GM15510 (cell line): ENCODE measurements at regions not wholly inside any gene's neighbourhood (a gene's known extent, or its start where the extent isn't known, plus 50 kb on each side); places are given as distances from the start of the nearest gene placed in this dataset.

Experiments used
- POLR2A ChIP-seq: IDR thresholded peaks from 3 replicates; pipeline ENCODE4 v1.6.1; 2011; ENCODE audit warnings: borderline replicate concordance; ENCODE audit not compliant: insufficient read length; ENCODE audit errors: extremely low read depth

DNA sequence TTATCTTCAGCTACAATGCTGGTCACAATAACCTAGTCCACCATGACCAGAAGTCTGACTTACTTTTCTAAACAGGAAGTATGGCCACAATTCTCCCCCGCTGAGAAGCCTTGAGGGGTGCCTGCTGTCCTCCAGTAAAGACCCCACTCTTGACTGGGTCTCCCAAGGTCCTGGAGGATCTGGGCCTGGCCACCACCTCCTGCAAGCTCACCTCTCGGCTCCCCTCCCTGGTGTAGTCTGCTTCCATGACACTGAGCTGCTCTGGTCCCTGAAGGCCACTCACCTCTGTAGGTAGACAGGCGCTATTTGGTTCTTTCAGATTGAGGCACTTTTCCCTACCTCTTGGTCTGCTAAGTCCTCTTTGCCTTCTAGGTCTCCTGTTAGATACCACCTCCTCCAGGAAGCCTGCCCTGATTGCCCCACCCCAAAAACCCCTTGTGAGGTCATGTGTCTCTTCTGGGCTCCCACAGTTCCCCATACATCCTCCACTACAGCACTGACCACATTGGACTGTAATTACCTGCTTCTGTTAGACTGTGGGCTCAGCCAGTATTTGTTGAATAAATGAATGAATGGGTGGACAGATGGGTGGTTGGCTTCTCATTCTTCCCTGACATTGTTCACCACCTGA lies 62.6 kb upstream of the IER5L start:
- no peak for TF ChIP-seq POLR2A

DNA sequence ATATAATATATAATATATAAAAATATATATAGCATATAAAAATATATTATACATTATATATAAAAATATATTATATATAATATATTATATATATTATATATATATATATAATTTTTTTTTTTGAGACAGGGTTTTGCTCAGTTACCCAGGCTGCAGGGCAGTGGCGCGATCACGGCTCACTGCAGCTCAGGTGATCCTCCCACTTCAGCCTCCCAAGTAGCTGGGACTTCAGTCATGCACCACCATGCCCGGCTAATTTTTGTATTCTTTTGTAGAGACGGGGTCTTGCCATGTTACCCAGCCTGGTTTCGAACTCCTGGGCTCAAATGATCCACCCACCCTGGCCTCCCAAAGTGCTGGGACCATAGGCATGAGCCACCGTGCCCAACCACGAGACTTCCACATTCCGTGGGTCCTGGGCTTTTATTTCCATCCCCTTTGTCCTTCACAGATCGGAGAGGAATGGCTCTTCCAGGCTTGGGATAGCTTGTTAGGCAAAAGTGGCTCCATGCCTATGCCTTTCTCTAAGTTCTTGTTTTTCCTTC lies 62.0 kb upstream of the IER5L start:
- TF ChIP-seq POLR2A = no peak

DNA sequence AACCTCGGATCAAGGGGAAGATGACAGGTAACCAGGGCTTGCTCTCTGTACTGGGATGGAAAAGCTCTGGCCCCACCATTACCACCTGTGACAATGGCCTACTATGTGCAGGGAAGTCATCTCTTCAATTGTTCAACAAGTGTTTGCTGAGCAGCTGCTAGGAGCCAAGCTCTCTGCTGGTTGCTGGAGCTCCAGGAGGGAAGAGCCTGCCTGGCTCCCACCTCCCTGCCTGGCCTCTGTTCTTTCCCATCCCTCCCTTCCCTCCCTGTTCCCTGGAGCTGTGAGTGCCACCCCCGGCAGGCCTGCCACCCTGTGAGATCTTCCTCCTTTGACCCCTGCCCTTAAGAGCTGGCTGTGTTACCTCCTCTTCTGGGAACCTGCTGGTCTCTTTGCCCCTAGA lies 59.7 kb upstream of the IER5L start:
- no peak for TF ChIP-seq POLR2A

DNA sequence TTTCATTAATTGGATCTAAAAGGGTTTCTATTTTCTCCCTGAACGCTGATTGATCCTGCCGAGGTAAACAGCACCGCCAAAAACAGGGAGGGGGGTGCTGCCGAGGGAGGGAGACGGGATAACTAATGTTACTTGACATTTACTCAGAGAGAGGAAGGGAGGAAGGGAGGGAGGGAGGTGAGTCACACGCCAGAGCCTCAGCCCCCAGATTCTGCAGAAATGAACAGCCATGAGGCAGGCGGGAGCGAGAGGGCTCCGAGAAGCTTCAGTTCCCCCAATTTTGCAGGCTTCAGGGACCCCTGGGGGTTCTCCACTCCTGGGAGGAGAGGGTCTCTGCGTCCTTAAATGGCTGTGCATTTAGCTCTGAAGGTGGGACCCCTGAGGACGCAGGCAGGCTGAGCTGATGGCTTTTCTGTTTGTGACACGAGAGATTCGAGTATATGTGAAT lies 59.1 kb upstream of the IER5L start:
- TF ChIP-seq POLR2A = no peak

DNA sequence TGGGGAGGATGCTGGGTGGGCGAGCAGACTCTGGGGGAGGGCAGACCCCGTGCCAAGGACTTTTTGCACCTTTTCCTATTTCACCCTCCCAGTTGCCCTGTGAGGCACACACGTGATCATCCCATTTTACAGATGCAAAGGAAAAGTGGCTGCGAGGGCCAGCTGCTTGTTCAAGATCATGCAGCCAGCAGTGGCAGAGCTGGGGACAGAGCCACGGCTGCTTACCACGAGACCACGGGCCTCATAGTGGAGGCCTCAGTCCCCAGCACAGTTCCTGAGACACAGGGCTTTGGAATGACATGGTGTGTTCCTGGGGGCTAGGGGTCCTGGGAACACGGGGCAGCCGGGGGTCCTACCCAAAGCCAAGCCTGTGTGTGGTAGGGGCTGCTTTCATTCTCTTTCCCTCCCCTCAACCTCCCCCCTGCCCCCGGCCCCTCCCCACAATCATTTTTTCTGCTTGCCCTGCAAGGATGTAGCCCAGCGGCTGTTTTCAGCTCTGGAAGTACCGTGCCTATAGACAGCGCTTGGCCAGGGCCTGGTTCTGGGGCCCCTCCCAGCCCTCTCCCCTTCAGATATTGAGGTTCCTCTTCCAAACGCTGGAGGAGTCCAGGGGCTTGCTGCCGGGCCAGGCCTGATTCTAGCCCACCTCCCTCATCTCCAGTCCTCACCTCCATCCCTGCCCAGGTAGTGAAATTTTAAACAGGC lies 58.5 kb upstream of the IER5L start:
- no peak for TF ChIP-seq POLR2A

DNA sequence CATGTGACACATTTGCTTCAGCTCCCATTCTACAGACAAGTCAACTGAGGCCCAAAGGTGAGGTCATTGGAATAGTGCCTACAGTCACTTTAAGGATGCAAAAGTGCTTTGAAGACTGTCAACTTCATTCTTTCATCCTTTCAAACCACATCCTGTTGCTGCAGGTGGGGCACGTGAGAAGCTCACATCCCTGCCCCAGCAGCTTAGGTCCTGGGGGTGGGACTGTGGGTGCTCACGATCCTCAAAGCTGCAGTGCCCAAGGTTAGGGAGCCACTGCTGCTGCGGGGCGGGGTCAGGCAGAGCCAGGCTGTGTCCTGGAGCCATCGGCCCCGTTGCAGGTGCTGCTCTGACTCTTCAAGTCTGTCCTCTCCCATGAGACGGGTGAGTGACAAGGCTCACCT lies 57.9 kb upstream of the IER5L start:
- TF ChIP-seq POLR2A = no peak

DNA sequence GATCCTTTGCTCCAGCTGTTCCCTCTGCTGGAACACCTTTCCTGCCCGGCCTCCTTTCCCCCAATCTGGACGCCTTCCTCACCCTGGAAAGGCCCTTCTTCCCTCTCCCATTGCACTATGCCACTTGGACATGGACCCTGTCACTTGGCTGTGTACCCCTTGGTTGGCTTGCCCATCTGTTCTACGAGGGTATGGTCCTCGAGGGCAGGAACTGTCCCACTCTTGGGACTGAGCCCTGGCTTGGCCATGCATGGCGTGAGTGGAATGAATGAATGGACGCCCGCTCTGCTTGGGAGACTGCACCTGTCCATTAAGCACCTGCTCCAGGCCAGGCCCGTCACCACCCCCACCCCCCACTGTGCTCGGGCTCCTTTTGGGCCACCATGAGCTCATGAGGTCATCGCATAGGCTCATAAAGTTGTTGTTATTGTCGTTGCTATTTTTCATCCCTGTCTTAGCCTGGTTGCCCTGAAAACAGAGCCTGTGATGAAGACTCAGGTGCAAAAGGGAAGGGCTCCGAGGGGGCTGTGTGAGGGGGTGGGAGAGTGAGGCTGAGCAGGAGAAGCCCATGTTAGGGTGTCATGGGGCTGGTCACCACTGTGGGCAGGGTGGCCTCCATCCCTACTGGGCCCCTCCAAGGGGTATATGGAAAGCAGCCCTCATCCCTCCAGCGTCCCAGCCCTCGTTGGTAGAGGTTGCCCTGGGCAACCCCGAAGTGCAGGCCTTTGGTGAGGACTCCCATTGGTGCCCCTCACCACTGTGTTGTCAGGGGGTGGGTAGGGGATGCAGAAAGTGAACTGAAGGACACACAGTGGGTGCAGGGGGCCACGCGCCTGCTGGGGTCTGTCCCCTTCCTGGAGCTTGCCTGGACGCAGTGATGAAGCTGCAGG lies 57.2 kb upstream of the IER5L start:
- no peak for TF ChIP-seq POLR2A

DNA sequence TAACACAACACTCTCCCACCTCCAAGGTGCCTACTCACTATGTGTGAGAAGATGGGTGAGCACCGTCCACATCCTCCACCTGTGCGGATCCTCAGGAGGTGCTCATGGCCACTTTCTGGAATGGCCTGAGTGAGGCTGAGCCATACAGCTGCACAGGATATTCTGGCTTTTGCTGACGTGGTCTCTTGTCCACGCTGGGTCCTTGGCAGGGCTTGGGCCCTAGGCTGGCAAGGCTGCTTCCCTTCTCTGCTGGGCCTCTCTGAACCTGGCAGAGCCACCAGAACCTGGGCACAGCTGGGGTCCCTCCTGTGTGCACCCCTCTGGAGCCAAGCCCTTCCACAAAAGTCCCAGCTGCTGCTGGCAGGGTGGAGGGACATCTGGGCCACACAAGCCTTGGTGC lies 56.4 kb upstream of the IER5L start:
- TF ChIP-seq POLR2A = no peak

DNA sequence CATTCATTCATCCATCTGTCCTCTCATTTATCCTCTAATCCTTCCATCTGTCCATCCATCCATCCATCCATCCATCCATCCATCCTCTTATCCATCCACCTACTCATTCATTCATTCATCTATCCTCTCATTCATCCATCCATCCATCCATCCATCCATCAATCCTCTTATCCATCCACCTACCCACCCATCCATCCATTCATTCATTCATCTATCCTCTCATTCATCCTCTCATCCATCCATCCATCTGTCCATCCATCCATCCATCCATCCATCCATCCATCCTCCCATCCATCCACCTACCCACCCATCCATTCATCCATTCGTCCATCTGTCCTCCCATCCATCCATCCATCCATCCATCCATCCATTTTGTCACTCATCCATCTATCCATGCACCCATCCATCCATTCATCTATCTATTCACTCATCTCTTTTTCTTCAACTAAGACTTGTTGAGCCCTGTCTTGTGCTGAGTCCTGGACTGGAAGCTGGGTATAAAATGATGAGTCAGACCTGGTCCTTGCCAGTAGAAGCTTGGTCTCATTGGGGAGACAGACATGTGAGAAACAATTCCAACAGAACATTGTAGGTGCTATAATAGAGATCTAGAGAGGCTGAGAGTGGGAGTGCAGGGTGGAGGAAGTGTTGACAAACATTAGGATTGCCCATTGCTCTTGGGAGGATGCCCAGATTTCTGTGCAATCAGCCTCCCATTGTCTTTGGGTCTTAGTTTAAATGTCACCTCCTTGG lies 55.0 kb upstream of the IER5L start:
- no peak for TF ChIP-seq POLR2A

DNA sequence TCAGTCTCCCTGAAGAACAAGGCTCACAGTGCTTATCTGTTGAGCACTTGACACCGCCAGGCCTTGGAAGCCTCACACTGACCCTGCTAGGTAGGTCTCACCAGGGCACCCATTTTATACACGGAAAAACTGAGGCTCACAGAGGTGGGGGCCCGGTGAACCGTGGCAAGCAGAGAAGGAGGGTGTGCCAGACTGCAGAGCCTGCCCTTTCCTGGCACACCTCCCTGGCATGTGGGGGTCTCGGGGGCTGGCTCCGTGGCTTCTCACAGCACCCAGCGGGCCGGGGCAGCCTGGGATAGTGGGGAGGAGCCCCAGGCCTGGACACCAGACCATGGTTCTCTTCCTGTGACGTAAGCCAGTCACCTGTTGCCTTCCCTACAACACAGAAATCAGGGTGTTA lies 53.7 kb upstream of the IER5L start:
- TF ChIP-seq POLR2A = no peak

DNA sequence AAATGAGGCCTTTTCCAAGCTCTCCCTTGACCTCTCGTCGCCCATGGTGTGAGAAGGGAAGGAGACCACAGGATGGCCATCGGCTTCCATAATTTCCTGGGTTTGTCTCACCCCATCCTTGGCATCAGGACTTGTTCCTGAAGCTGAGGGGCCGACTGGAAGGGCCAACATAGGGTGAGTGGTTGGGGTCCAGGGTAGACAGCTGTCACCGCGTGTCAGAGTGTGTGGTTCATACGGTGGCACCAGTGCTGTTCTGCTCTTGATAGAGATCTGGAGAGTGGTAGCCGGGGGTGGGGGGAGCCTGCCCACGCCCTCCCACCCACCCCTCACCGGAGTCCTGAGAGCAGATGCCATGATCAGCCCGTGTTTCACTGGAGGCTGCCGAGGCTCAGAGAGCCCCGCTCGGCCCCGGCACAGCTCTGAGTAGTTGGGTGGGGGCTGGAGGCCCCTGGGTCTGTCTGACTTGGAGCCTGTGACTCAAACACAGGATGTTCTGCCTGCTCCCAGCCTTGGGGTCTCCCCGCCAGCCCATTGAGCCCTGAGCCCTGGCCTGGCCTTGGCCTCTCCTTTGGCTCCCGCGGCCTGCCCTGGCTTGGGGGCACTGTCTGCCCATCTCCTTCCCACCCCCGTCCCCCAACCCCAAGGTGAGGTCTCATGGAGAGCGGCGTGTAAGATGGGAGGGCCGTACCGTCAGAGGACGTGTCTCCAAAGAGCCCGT lies 53.1 kb upstream of the IER5L start:
- TF ChIP-seq POLR2A = no peak

DNA sequence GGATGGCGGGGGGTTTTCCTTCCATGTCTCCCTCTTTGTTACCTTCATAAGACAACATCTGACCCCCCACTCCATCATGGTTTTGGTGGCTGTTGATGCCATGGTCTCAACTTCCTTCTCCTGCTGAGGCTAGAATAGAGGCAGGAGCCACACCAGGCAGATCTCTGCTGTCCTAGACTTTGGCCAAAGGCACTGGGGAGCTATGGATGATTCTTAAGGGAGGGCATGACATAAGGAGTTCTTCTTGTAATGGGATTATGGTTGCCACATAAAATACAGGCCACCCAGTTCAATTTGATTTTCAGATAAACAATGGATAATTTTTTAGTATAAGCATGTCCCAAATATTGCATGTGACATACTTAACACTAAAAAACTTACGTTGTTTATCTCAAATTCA lies 52.2 kb upstream of the IER5L start:
- TF ChIP-seq POLR2A = no peak
